HG03571 (cell line): ENCODE measurements at regions not wholly inside any gene's neighbourhood (a gene's known extent, or its start where the extent isn't known, plus 50 kb on each side); places are given as distances from the start of the nearest gene placed in this dataset.
"Not testable (repeated sequence)": the region's sequence is repeated elsewhere in the genome, so short reads cannot be mapped to it uniquely, and the experiment has no call there.

Source experiments
- ATAC-seq: cut with Tn5 transposase; IDR thresholded peaks from one replicate; pipeline ENCODE4 v1.9.1; 2021; ENCODE audit not compliant: unreplicated experiment

GRCh38 chr4:13761581-13761980 lies 134.1 kb upstream of the BOD1L1 start:
- not testable (repeated sequence) for ATAC-seq

DNA sequence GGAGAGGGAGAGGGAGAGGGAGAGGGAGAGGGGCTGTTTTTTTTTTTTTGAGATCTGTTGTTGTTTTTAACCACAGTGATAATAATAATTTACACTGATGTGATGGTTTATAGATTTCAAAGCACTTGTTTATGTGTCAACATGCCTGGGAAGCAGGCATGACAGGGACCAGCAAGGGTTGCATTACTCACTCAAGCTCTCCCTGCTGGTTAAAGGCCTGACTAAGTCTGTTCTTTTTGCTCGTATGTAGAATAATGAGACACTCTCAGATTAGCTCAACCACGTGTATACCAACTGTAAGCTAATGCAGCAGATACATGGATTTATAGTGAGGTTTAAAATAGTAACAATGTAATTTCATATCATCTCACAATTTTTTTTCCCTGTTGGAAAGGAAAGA lies 134.6 kb upstream of the BOD1L1 start:
- no peak for ATAC-seq

DNA sequence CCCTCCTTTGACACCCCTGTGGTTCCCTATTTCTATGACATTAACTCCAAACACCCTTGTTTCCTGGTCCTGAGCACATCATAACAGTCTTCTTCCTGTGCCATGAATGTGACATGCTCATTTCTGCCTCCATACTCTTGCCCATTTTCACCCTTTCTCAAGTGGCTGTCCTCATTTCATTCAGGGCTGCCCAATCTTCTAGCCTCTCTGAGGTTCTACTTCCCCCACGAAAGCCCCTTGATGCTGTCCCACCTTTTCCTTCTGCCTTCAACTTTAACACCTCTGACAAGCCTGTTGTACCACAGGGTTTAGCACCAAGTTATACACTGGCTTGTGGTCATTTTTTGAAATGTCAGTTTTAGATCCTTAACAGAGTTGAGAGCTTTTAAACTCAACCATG lies 136.2 kb upstream of the BOD1L1 start:
- ATAC-seq: no peak

DNA sequence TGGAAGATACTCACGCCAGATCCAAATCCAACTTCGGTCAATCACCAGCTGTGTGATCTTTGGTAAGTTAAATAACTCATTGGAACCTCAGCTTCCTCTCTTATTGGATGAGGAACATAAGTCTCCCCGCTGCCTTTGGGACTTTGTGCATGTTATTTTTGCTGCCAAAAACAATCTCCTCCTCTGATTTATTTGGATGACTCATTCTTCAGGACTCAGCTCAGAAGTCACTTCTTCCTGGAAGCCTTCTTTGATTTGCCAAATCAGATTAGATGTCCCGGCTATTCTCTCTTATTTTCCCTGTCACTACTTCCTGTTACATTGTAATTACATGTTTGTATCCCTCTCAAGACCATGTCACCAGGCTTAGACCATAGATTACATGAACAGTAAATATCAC lies 138.0 kb upstream of the BOD1L1 start:
- no peak for ATAC-seq

GRCh38 chr4:13766761-13767540 lies 139.4 kb upstream of the BOD1L1 start:
- no peak for ATAC-seq

DNA sequence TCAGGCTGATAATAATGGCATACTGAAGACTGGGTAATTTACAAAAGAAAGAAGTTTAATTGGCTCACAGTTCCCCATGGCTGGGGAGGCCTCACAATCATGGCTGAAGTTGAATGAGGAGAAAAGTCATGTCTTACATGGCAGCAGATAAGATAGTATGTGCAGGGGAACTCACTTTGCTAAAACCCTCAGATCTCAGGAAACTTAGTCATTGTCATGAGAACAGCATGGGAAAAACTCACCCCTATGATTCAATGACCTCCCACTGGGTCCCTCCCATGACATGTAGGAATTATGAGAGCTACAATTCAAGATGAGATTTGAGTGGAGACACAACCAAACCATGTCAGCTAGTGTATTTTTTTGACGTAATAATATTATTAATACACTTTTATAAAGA lies 149.8 kb upstream of the BOD1L1 start:
- ATAC-seq: no peak

GRCh38 chr4:13778367-13778766 lies 150.8 kb upstream of the BOD1L1 start:
- no peak for ATAC-seq

GRCh38 chr4:13782231-13782630 lies 154.7 kb upstream of the BOD1L1 start:
- ATAC-seq: no peak

- no peak for ATAC-seq
Measured at GRCh38 chr4:13783800-13784411, 156.4 kb upstream of the BOD1L1 start.

- no peak for ATAC-seq
Measured at GRCh38 chr4:13793020-13793710, 165.6 kb upstream of the BOD1L1 start.

DNA sequence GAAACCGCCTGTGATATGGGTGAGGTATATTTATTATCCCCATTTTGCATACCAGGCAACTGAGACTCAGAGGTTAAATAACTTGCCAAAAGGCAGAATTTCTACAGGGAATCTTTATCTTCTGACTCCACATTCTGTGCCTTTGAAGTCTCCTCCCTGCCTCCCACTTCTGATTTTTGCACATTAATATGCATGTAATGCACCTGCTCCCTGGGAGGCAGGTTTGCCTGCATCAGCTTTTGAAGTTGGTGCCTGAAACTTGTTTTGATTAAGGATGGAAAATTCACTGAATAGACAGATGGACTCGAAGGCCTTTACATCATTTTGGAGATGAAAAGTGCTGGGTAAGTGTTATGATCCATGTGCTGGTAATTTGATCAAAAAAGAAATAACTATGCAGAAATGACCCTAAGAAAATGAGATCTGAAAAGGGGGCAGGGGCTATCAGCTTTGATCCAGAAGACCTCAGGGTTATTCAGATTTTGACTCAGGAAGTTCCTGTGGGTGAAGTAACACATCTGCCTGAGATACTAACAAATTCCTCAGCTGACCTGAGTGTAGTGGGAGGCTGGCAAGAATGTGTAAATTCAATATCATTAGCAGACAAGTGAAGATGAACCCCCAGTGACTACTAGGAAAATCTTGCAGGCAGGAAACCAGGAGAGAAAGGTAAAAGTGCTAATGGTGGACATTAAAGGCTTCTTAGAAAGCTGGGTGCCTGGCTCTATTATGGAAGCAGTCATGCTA lies 167.5 kb upstream of the BOD1L1 start:
- ATAC-seq: no peak

DNA sequence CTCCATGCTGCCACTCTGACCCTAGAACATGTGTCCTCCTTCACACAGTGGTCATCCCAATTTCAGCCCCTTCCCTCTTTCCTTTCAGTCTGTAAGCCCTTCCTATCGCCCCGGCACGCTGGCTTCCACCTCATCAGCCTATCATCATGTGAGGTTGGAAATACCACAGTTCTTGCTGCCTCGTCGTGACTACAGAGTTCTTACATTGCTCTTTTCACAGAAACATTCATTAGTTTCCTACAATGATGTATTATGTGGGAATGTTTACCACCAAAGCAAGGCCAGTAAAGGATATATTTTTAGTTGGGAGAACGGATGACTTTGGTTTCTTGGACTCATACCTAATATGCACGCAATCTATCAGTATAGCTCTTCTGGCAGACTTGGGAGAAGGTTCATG lies 169.5 kb upstream of the BOD1L1 start:
- ATAC-seq: no peak

DNA sequence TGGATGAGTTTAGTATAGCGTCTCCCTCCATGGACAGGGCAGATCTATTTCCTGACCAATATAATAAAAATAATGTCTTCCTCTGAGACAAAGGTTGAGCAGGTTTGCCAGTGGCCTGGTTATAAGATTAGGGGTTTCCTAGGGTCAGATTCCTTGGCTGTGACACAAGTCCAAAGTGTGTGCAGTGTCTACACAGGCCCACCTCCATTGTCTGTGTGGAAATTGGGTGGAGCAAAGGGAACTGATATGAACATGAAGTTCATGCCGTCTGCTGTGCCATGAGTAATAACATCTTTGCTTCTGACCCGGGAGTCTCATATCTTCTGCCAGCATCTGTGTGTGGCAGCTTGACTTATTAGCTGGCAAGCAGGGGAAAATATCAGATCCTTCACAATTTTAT lies 187.7 kb upstream of the BOD1L1 start:
- no peak for ATAC-seq

- no peak for ATAC-seq
Measured at GRCh38 chr4:13816472-13816871, 188.9 kb upstream of the BOD1L1 start.

GRCh38 chr4:13821522-13821921 lies 194.0 kb upstream of the BOD1L1 start:
- no peak for ATAC-seq

DNA sequence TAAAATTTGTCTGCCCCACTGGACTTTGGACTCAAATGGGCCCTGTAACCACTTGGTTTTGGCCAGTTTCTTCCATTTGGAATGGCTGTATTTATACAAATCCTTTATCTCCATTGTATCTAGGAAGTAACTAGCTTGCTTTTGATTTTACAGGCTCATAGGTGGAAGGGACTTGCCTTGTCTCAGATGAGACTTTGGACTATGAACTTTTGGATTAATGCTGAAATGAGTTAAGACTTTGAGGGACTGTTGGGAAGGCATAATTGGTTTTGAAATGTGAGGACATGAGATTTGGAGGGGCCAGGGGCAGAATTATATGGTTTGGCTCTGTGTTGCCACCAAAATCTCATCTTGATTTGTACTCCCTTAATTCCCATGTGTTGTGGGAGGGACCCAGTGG lies 198.3 kb upstream of the BOD1L1 start:
- ATAC-seq: not testable (repeated sequence)

DNA sequence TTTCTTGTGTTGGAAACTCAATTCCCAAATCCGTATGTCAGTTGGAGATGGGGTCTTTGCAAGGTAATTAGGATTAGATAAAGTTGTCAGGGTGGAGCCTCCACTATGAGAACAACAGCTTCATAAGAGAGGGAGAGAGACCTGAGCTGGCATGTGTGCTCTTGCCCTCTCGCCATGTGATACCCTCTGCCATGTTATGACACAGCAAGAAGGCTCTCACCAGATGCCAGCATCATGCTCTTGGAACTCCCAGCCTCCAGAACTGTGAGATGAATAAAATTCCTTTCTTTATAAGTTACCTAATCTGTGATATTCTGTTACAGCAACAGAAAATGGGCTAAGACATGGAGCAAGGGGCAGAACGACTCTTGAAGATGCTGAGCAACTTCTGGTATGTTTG lies 201.9 kb upstream of the BOD1L1 start:
- ATAC-seq: no peak

DNA sequence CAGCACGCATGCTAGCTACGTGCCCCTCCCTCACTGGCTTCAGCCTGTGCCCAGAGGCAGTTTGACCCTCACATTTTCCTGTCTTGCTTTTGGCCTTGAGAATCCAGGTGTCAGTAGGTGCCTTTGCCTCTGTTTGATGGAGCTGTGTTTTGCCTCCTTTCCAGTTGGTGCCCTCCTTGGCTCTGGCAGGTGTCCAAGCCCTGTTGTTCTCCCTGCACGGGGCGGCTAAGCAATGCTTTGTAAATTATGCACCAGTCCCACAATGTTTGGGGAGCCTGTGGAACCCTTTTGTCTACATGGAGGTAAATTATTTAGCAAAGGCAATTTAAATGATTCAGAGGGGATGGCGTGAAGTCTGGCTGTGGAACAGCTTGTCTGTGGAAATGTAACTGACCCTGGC lies 202.9 kb upstream of the BOD1L1 start:
- no peak for ATAC-seq

DNA sequence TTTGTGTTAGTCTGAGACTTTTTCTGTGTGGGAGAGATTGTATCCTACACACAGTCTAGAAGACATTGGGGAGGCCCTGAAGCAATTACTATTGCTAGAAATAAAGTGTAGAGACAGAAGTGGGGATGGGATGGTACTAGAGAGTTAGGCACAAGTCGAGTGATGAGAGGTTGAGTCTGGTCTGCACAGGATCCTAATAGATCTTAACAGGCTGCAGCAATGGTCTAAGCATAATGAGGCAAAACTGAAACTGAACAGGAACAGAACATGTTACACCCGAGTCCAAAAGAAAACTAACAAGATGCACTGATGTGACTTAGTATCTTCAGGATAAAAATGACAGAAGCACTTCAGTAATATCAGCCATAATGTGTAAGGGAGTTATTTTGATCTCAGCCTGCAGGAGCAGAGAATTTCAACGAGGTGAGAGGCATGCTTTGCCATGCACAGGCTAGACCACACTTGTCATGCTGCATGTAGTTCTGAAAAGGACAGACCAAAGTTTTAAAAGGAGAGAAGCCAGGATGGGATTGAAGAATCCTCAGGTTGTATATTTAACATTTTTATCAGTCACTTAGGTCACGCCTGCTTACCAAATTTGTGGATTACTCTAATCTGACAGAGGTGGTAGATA lies 205.8 kb upstream of the BOD1L1 start:
- no peak for ATAC-seq

DNA sequence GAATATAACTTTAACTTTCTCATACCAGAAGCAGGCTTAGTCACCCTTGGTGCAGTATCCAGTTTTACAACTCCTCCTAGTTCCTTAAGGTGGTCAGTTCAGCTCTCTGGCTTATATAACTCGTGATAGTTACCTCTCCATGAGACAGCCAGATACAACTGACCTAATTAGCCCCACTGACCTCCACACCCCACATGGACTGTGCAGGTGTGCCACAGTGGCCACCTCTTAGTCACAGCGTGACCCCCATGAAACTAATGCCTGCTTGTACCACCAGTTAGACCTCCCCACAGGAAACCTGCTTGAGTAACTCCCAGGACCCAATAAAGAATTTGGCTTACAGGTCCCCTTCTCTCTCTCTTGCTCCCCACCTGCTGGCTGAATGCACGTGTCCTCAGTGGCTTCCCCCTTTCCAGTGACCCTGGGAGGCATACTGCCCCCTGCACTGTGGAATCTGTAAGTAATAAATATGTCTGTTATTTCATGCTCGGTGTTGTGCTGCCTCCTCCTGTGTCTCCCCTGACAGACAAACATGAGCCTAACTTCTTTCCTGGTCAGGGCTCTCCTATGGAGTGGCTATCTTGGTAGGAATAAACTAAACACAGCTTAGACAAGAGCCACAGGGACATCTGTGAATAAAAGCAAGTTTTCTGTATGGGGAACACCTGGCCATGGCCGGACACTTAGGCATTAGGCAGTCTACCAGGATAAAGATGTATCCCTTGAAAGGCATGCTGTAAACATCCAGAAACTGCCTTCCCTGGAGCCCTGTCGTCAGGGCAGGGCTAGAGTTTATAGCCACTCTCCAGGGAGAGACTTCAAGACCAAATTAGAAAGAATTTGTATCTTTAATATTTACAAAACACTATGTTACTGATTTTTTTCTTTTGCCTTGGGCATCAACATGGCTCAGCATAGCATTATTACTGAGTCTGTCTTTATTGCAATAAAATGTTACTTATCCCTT lies 209.7 kb upstream of the BOD1L1 start:
- ATAC-seq: no peak
